H54 (cell line): ENCODE measurements at regions not wholly inside any gene's neighbourhood (a gene's known extent, or its start where the extent isn't known, plus 50 kb on each side); places are given as distances from the start of the nearest gene placed in this dataset.

Source experiments
- DNase-seq: peaks from one replicate; pipeline ENCODE4 v3.0.0; 2011; ENCODE audit warnings: low spot score, mixed read lengths; ENCODE audit not compliant: insufficient read length
- FAIRE-seq: peaks from 3 replicates; lab custom pipeline; 2011; peaks lifted over from hg19 to GRCh38; lab: Jason Lieb, UNC
- POLR2A ChIP-seq: IDR thresholded peaks from 2 replicates; pipeline ENCODE4 v1.6.1; 2011; ENCODE audit warnings: low read depth, mild to moderate bottlenecking, low read length

DNA sequence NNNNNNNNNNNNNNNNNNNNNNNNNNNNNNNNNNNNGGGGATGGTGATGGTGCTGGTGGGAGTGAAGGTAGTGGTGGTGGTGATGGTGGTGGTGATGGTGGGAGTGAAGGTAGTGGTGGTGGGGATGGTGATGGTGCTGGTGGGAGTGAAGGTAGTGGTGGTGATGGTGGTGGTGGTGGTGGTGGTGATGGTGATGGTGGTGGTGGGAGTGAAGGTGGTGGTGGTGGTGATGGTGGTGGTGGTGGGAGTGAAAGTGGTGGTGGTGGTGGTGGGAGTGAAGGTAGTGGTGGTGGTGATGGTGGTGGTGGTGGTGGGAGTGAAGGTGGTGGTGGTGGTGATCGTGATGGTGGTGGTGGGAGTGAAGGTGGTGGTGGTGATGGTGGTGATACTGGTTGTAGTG is 93.6 kb downstream of the CRYAA start:
- FAIRE-seq, result no peak
- no peak for TF ChIP-seq POLR2A
- no peak for DNase-seq
